ENCODE measurements at regions not wholly inside any gene's neighbourhood (a gene's known extent, or its start where the extent isn't known, plus 50 kb on each side); places are given as distances from the start of the nearest gene placed in this dataset.

GRCh38 chr17:17416400-17417360, 60.1 kb upstream of the MED9 start (continued):
- TF ChIP-seq ETV5 (CRISPR knock-in tag; IDR thresholded peaks at IDR 0.05; ENCODE audit: borderline replicate concordance) = peak; percentile 86
- TF ChIP-seq ZFP36L2 (CRISPR knock-in tag; IDR thresholded peaks at IDR 0.05) = no peak
- TF ChIP-seq EP300 (IDR thresholded peaks at IDR 0.05; ENCODE audit: low read depth in 2 of 2, low read length in 2 of 2) = peak in 1 of 2 experiments; percentile 71; a peak in 2 of 4 replicates
- peak; percentile 81 for TF ChIP-seq EP300 (CRISPR knock-in tag; IDR thresholded peaks at IDR 0.05; ENCODE audit: borderline replicate concordance)
- TF ChIP-seq ARNT2 (CRISPR knock-in tag; IDR thresholded peaks at IDR 0.05; ENCODE audit: low read depth) = no peak; the same call in 1 of the 2 replicates
- peak; percentile 49; the same call in 1 of the 2 replicates for TF ChIP-seq PHF20 (CRISPR knock-in tag; IDR thresholded peaks at IDR 0.05)
- peak; percentile 49; the same call in 1 of the 2 replicates for TF ChIP-seq ERF (CRISPR knock-in tag; IDR thresholded peaks at IDR 0.05)
- TF ChIP-seq E2F5 (CRISPR knock-in tag; conservative IDR thresholded peaks at IDR 0.05) = no peak
- TF ChIP-seq CEBPZ (IDR thresholded peaks at IDR 0.05; ENCODE audit: low read length) = no peak
- no peak for TF ChIP-seq ZNF670 (CRISPR knock-in tag; IDR thresholded peaks at IDR 0.05; ENCODE audit: borderline replicate concordance)
- no peak for TF ChIP-seq RBM22 (optimal IDR thresholded peaks at IDR 0.05; ENCODE audit: low read length)
- TF ChIP-seq ZNF230 (CRISPR knock-in tag; IDR thresholded peaks at IDR 0.05) = 0 out of 2 replicates have a peak, but pooled peaks have one; percentile 66
- TF ChIP-seq ZNF720 (CRISPR knock-in tag; IDR thresholded peaks at IDR 0.05) = no peak
- TF ChIP-seq CSRNP2 (CRISPR knock-in tag; conservative IDR thresholded peaks at IDR 0.05; ENCODE audit: low read depth) = no peak
- TF ChIP-seq NFE2 (CRISPR knock-in tag; IDR thresholded peaks at IDR 0.05) = peak; percentile 96
- no peak for TF ChIP-seq ARID2 (CRISPR knock-in tag; IDR thresholded peaks at IDR 0.05; ENCODE audit: borderline replicate concordance)
- peak; percentile 66 for TF ChIP-seq SKI (IDR thresholded peaks at IDR 0.05; ENCODE audit: partially characterized antibody)
- TF ChIP-seq MTA1 (CRISPR knock-in tag; IDR thresholded peaks at IDR 0.05; ENCODE audit: borderline replicate concordance) = peak; percentile 65
- 0 out of 2 replicates have a peak, but pooled peaks have one; percentile 27 for TF ChIP-seq ZNF468 (CRISPR knock-in tag; IDR thresholded peaks at IDR 0.05)
- peak; percentile 25; the same call in 1 of the 2 replicates for TF ChIP-seq ZSCAN9 (CRISPR knock-in tag; IDR thresholded peaks at IDR 0.05; ENCODE audit: borderline replicate concordance)
- TF ChIP-seq MAZ (IDR thresholded peaks at IDR 0.05; ENCODE audit: borderline replicate concordance, low read depth, low read length) = no peak
- TF ChIP-seq MAZ (CRISPR knock-in tag; IDR thresholded peaks at IDR 0.05; ENCODE audit: low read depth) = no peak
- TF ChIP-seq ZNF350 (CRISPR knock-in tag; IDR thresholded peaks at IDR 0.05; ENCODE audit: borderline replicate concordance, low read depth) = no peak
- no peak for TF ChIP-seq ZNF556 (CRISPR knock-in tag; IDR thresholded peaks at IDR 0.05; ENCODE audit: borderline replicate concordance)
- no peak for TF ChIP-seq ZNF567 (CRISPR knock-in tag; IDR thresholded peaks at IDR 0.05; ENCODE audit: borderline replicate concordance)
